GM12892 (cell line): ENCODE measurements at regions not wholly inside any gene's neighbourhood (a gene's known extent, or its start where the extent isn't known, plus 50 kb on each side); places are given as distances from the start of the nearest gene placed in this dataset.

ENCODE experiments used
- POLR2A ChIP-seq: IDR thresholded peaks from 2 replicates; pipeline ENCODE4 v1.6.1; 2011; ENCODE audit warnings: low read depth, low read length, control low read depth
- TAF1 ChIP-seq: IDR thresholded peaks from 2 replicates; pipeline ENCODE4 v1.6.1; 2011; ENCODE audit warnings: low read depth, mild to moderate bottlenecking, control low read depth, low read length, borderline replicate concordance

DNA sequence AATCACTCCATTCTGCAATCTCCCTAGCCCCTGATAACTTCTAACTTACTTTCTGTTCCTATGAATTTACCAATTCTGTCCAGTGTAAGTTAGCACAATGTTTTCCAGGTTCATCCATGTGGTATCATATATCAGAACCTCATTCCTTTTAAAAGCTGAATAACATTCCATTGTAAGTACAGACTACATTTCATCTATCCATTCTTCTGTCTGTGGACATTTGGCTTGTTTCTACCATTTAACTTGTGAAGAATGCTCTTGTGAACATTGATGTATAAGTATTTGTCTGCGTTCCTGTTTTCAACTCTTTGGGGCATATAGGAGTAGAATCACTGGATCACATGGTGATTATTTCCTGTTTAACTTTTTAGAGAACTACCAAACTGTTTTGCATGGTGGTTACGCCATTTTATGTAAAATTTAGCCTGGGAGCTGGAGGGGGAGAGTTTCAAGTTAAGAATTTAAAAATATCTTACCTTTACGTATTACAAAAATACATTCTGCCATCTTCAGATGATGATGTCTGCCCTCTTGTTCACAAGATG lies 156.5 kb downstream of the BTBD3 start:
- TF ChIP-seq TAF1: no peak
- TF ChIP-seq POLR2A: no peak
